H1 (cell line): ENCODE measurements at regions not wholly inside any gene's neighbourhood (a gene's known extent, or its start where the extent isn't known, plus 50 kb on each side); places are given as distances from the start of the nearest gene placed in this dataset.

ENCODE experiments used
- CTCF ChIA-PET: fragments of 300-600 bp; sonication (Branson Sonifier 250); formaldehyde crosslinking; loops from one replicate; lab custom pipeline; 2021; ENCODE audit not compliant: partially characterized antibody; lab: Charles Lee
- POLR2A ChIA-PET: fragments of 300-600 bp; sonication (Branson Sonifier 250); formaldehyde crosslinking; loops from one replicate; lab custom pipeline; 2021; ENCODE audit warnings: inconsistent platforms; ENCODE audit not compliant: partially characterized antibody; lab: Charles Lee
- DNase-seq, 2 experiments: peaks; one replicate each; pipeline versions ENCODE4 v3.0.0 to v3.0.0-alpha.2; 2010 to 2022; ENCODE audit warnings: low spot score in 2 of 2, low read depth in 1 of 2, mixed read lengths in 1 of 2
- FAIRE-seq: peaks from 2 replicates; lab custom pipeline; 2011; peaks lifted over from hg19 to GRCh38; lab: Jason Lieb, UNC
- H2AFZ ChIP-seq: 2 replicates; pipeline ENCODE4 v1.8.1; 2012; ENCODE audit warnings: low read length, inconsistent platforms
- H2AK5ac ChIP-seq: 2 replicates; pipeline ENCODE4 v1.6.1; 2013; ENCODE audit warnings: low read depth, low read length
- H2BK120ac ChIP-seq: replicated peaks from 2 replicates; pipeline ENCODE3; 2013; ENCODE audit warnings: low read depth, low read length, inconsistent platforms
- H2BK12ac ChIP-seq: 2 replicates; pipeline ENCODE4 v1.6.1; 2013; ENCODE audit warnings: low read depth, low read length
- H2BK15ac ChIP-seq: 2 replicates; pipeline ENCODE4 v1.6.1; 2013; ENCODE audit warnings: low read length
- H2BK20ac ChIP-seq: 2 replicates; pipeline ENCODE4 v1.6.1; 2013; ENCODE audit warnings: low read length
- H2BK5ac ChIP-seq: 2 replicates; pipeline ENCODE4 v1.6.1; 2013; ENCODE audit warnings: low read depth, low read length
- H3K14ac ChIP-seq: 2 replicates; pipeline ENCODE4 v1.6.1; 2013; ENCODE audit warnings: inconsistent platforms; ENCODE audit not compliant: insufficient read length
- H3K18ac ChIP-seq: 2 replicates; pipeline ENCODE4 v1.6.1; 2013; ENCODE audit warnings: low read length; ENCODE audit errors: extremely low read depth
- H3K23ac ChIP-seq: 2 replicates; pipeline ENCODE4 v1.6.1; 2013; ENCODE audit warnings: inconsistent platforms; ENCODE audit not compliant: insufficient read length
- H3K23me2 ChIP-seq: 2 replicates; pipeline ENCODE4 v1.6.1; 2013; ENCODE audit warnings: low read depth, low read length
- H3K27ac ChIP-seq: 2 replicates; pipeline ENCODE4 v1.6.1; 2011; ENCODE audit warnings: low read depth, low read length, inconsistent platforms
- H3K27me3 ChIP-seq, 4 experiments: replicated peaks in 1 of 4; 1 replicate in 1 of 4; 2 replicates in 3 of 4; pipeline versions ENCODE4 v1.6.1 to v1.8.1; 2011 to 2013; ENCODE audit warnings: low read length in 3 of 4, mild to moderate bottlenecking in 3 of 4, inconsistent platforms in 2 of 4, mixed read lengths in 2 of 4, moderate library complexity in 1 of 4; ENCODE audit not compliant: control insufficient read depth in 3 of 4, insufficient read depth in 3 of 4; ENCODE audit errors: extremely low read depth in 1 of 4
- H3K36me3 ChIP-seq, 4 experiments: 2 replicates each; pipeline versions ENCODE4 v1.6.1 to v1.8.1; 2011 to 2013; ENCODE audit warnings: mild to moderate bottlenecking in 4 of 4, low read length in 3 of 4, moderate library complexity in 2 of 4, control low read depth in 1 of 4, inconsistent platforms in 1 of 4; ENCODE audit not compliant: insufficient read depth in 4 of 4, control insufficient read depth in 2 of 4
- H3K4ac ChIP-seq: replicated peaks from 2 replicates; pipeline ENCODE3; 2013; ENCODE audit warnings: low read length, low read depth, mixed read lengths, inconsistent platforms; ENCODE audit not compliant: insufficient read length
- H3K4me1 ChIP-seq, 4 experiments: replicated peaks in 1 of 4; 1 replicate in 1 of 4; 2 replicates in 3 of 4; pipeline versions ENCODE4 v1.6.1 to v1.8.1; 2011 to 2013; ENCODE audit warnings: low read length in 3 of 4, inconsistent platforms in 2 of 4, mixed read lengths in 1 of 4; ENCODE audit not compliant: insufficient read depth in 4 of 4, control insufficient read depth in 3 of 4
- H3K4me2 ChIP-seq, 2 experiments: 2 replicates each; pipeline versions ENCODE4 v1.6.1 to v1.8.1; 2011 to 2013; ENCODE audit warnings: low read depth in 2 of 2, low read length in 2 of 2, control low read depth in 1 of 2, inconsistent platforms in 1 of 2, mild to moderate bottlenecking in 1 of 2; ENCODE audit not compliant: insufficient read depth in 1 of 2
- H3K4me3 ChIP-seq, 4 experiments: fragments of 200-600, 300-600 bp in 1 of 4; sonication (generic), shearing (Covaris generic), sonication (Bioruptor Twin) in 1 of 4; 2 replicates each; pipeline versions ENCODE4 v1.5.1 to v1.8.1; 2011 to 2016; ENCODE audit warnings: low read length in 4 of 4, low read depth in 3 of 4, control low read depth in 2 of 4, inconsistent platforms in 2 of 4, mild to moderate bottlenecking in 2 of 4, mixed read lengths in 1 of 4, moderate library complexity in 1 of 4; ENCODE audit not compliant: insufficient read depth in 2 of 4; ENCODE audit errors: extremely low read depth in 1 of 4
- H3K56ac ChIP-seq: replicated peaks from 2 replicates; pipeline ENCODE3; 2013; ENCODE audit warnings: low read depth, mild to moderate bottlenecking, mixed read lengths, low read length, inconsistent platforms; ENCODE audit not compliant: insufficient read length
- H3K79me1 ChIP-seq: 2 replicates; pipeline ENCODE4 v1.6.1; 2013; ENCODE audit warnings: low read depth, low read length, control low read depth
- H3K79me2 ChIP-seq, 2 experiments: 2 replicates each; pipeline versions ENCODE4 v1.6.1 to v1.8.1; 2012 to 2013; ENCODE audit warnings: low read length in 2 of 2, mild to moderate bottlenecking in 2 of 2, inconsistent platforms in 1 of 2; ENCODE audit not compliant: insufficient read depth in 2 of 2, control insufficient read depth in 1 of 2
- H3K9ac ChIP-seq, 4 experiments: replicated peaks in 1 of 4; 1 replicate in 1 of 4; 2 replicates in 3 of 4; pipeline versions ENCODE4 v1.6.1 to v1.8.1; 2011 to 2013; ENCODE audit warnings: low read depth in 3 of 4, low read length in 3 of 4, control low read depth in 2 of 4, mild to moderate bottlenecking in 2 of 4, moderate library complexity in 2 of 4, inconsistent platforms in 1 of 4; ENCODE audit errors: extremely low read depth in 1 of 4
- H3K9me3 ChIP-seq, 2 experiments: 2 replicates each; pipeline versions ENCODE4 v1.6.1 to v1.8.1; 2012 to 2013; ENCODE audit warnings: mild to moderate bottlenecking in 2 of 2, moderate library complexity in 2 of 2, control low read depth in 1 of 2, inconsistent platforms in 1 of 2, low read depth in 1 of 2, low read length in 1 of 2, mixed read lengths in 1 of 2; ENCODE audit not compliant: insufficient read depth in 2 of 2
- H4K20me1 ChIP-seq, 2 experiments: replicated peaks in 1 of 2; 2 replicates each; pipeline versions ENCODE3 to v1.8.1; 2011 to 2013; ENCODE audit warnings: inconsistent platforms in 2 of 2, low read length in 2 of 2, mild to moderate bottlenecking in 1 of 2; ENCODE audit not compliant: insufficient read depth in 2 of 2, control insufficient read depth in 1 of 2
- H4K5ac ChIP-seq: 2 replicates; pipeline ENCODE4 v1.6.1; 2013; ENCODE audit warnings: low read length, low read depth, mixed read lengths, inconsistent platforms; ENCODE audit not compliant: insufficient read length
- H4K8ac ChIP-seq: 2 replicates; pipeline ENCODE4 v1.8.0; 2013; ENCODE audit warnings: mild to moderate bottlenecking, moderate library complexity, low read length, inconsistent platforms; ENCODE audit not compliant: insufficient read depth; ENCODE audit errors: extremely low read depth
- H4K91ac ChIP-seq: replicated peaks from 2 replicates; pipeline ENCODE3; 2013; ENCODE audit warnings: low read length, mixed read lengths, inconsistent platforms; ENCODE audit not compliant: insufficient read length
- CHD1 ChIP-seq: IDR thresholded peaks from 2 replicates; pipeline ENCODE4 v1.6.1; 2012; ENCODE audit warnings: low read depth, low read length, improper control_type of control experiment
- KDM4A ChIP-seq: IDR thresholded peaks from one replicate; pipeline ENCODE4 v1.7.1; 2012; ENCODE audit warnings: low read depth, mild to moderate bottlenecking, moderate library complexity, low read length, inconsistent platforms; ENCODE audit not compliant: severe bottlenecking
- MAX ChIP-seq: IDR thresholded peaks from 2 replicates; pipeline ENCODE4 v1.6.1; 2012; ENCODE audit warnings: inconsistent platforms
- SIN3A ChIP-seq, 2 experiments: IDR thresholded peaks in 1 of 2; conservative IDR thresholded peaks in 1 of 2; 2 replicates each; pipeline ENCODE4 v1.6.1; 2011 to 2012; ENCODE audit warnings: low read length in 2 of 2, improper control_type of control experiment in 1 of 2, low read depth in 1 of 2, mild to moderate bottlenecking in 1 of 2
- SP2 ChIP-seq: IDR thresholded peaks from 2 replicates; pipeline ENCODE4 v1.6.1; 2012; ENCODE audit warnings: mild to moderate bottlenecking, low read length, inconsistent platforms
- SUZ12 ChIP-seq: fragments of 200-600 bp; sonication (generic); IDR thresholded peaks from 2 replicates; pipeline ENCODE4 v1.6.1; 2012; ENCODE audit warnings: mild to moderate bottlenecking, inconsistent platforms, low read length, moderate library complexity, mixed read lengths
- TBP ChIP-seq: IDR thresholded peaks from 2 replicates; pipeline ENCODE4 v1.6.1; 2011; ENCODE audit warnings: low read depth, low read length, improper control_type of control experiment
- YY1 ChIP-seq: IDR thresholded peaks from 2 replicates; pipeline ENCODE4 v1.6.1; 2011; ENCODE audit warnings: low read depth, mild to moderate bottlenecking, low read length
- WGBS, 2 experiments: shearing (Covaris generic) in 1 of 2; methylation state at CpG; one replicate each; pipeline versions ENCODE4 v1.1.6 to v1.1.7; 2013 to 2015; ENCODE audit warnings: low lambda C conversion rate in 2 of 2, mixed read lengths in 2 of 2, inconsistent platforms in 1 of 2, low coverage in 1 of 2, missing lambda C conversion rate in 1 of 2; ENCODE audit not compliant: insufficient replicate concordance in 2 of 2, insufficient coverage in 1 of 2, insufficient read length in 1 of 2; ENCODE audit errors: extremely low coverage in 1 of 2, missing lambda C conversion rate in 1 of 2; 5-methylcytosine and 5-hydroxymethylcytosine counted together

- no peak overlapping the region for H2BK12ac ChIP-seq
- no peak overlapping the region for H4K91ac ChIP-seq
- no peak for DNase-seq
- no peak overlapping the region for H3K4me3 ChIP-seq
- WGBS, 2 experiments, result 78% methylated on average over 2 of the region's 5 CpGs; no CpG with 5 or more reads in 1 of the 2 experiments
- H3K79me2 ChIP-seq, result no peaks in the 10 kb centered on the region
- H3K27ac ChIP-seq, result no peak overlapping the region
- H2BK15ac ChIP-seq, result no peak overlapping the region
- H4K8ac ChIP-seq, result no peak overlapping the region
- no peak overlapping the region for H2BK5ac ChIP-seq
- H3K18ac ChIP-seq, result no peak overlapping the region
- H3K79me1 ChIP-seq, result no peaks in the 10 kb centered on the region
- H4K5ac ChIP-seq, result no peak overlapping the region
- no peak overlapping the region for H3K4me2 ChIP-seq
- H3K23me2 ChIP-seq, result no peaks in the 10 kb centered on the region
- H2BK120ac ChIP-seq, result no peak overlapping the region
- no peak overlapping the region for H3K56ac ChIP-seq
- H3K23ac ChIP-seq, result no peak overlapping the region
- no peaks in the 10 kb centered on the region for H3K4me1 ChIP-seq
- H3K27me3 ChIP-seq, result no peaks in the 10 kb centered on the region
- TF ChIP-seq MAX (no peak), SIN3A (conservative IDR thresholded peaks at IDR 0.05 in 1 of 2, IDR thresholded peaks at IDR 0.05 in 1 of 2; ENCODE audit: low read depth in 1 of 2, low read length in 2 of 2) (no peak), CHD1 (no peak), SUZ12 (no peak), TBP (no peak), SP2 (no peak), YY1 (no peak), KDM4A (no peak)
- TF ChIP-seq, all 59 proteins: peak for 0
- H3K9me3 ChIP-seq, result no peaks in the 10 kb centered on the region
- H3K14ac ChIP-seq, result no peak overlapping the region
- FAIRE-seq, result no peak
- H4K20me1 ChIP-seq, result no peaks in the 10 kb centered on the region
- H3K4ac ChIP-seq, result no peak overlapping the region
- no peak overlapping the region for H2BK20ac ChIP-seq
- no peak overlapping the region for H2AK5ac ChIP-seq
- no peaks in the 10 kb centered on the region for H3K36me3 ChIP-seq
- H2AFZ ChIP-seq, result no peak overlapping the region
- CTCF ChIA-PET, result interaction anchor here (1.6 kb wide), 1 partner anchor 15 kb away, joined by 4 read pairs; no protein-coding TSS in a partner anchor
- POLR2A ChIA-PET, result no interaction called here
- H3K9ac ChIP-seq, result no peak overlapping the region
Observed at GRCh38 chrX:13239272-13239671, 80.6 kb downstream of the ATXN3L start.
